ENCODE measurements at regions not wholly inside any gene's neighbourhood (a gene's known extent, or its start where the extent isn't known, plus 50 kb on each side); places are given as distances from the start of the nearest gene placed in this dataset.

DNA sequence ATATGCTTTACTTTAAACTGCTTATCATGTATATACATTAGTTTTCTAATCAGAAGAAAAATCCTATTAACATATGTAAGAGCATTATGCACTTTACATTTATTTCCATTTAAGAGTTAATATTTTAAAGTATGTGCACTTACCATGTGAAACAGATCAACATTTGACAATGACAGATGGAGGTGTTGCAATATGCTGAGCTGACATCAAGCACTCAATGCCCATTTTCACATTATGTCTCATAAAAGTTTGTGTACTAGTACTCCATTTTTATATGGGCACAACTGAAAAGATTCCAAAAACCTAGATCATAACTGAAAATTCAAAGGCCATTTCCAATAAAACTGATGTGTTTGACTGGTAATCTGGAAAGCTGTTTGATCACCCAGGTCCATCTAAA, 420.9 kb upstream of the SOX9 start:
- Histone ChIP-seq H3K27ac (ENCODE audit: insufficient read depth, low read length) (no peak overlapping the region), H3K14ac (replicated peaks; ENCODE audit: low read depth, low read length) (no peak overlapping the region), H3K27me3 (ENCODE audit: control insufficient read depth, insufficient read depth, low read length) (no peaks in the 10 kb centered on the region), H3K9ac (ENCODE audit: low read depth, low read length) (no peak overlapping the region), H3K4me3 (ENCODE audit: insufficient read depth, low read depth, low read length) (no peak overlapping the region), H2AK9ac (replicated peaks; ENCODE audit: low read depth, low read length, poor library complexity) (no peak overlapping the region), H3K23ac (ENCODE audit: low read depth, low read length) (no peak overlapping the region), H2BK5ac (ENCODE audit: low read depth, low read length, poor library complexity, severe bottlenecking) (no peak overlapping the region), H2AFZ (replicated peaks; ENCODE audit: low read length, poor library complexity) (no peak overlapping the region), H4K8ac (ENCODE audit: low read depth in 2 of 2, low read length in 2 of 2) (no peak overlapping the region), H3K18ac (ENCODE audit: low read depth, low read length) (no peak overlapping the region), H4K91ac (ENCODE audit: insufficient read depth, low read depth, low read length) (no peak overlapping the region), H2BK15ac (ENCODE audit: low read depth, low read length) (no peak overlapping the region), H3K9me1 (ENCODE audit: insufficient read depth, low read length) (no peaks in the 10 kb centered on the region; the same call in 1 of the 2 replicates), H3K79me1 (ENCODE audit: low read depth in 1 of 2, low read length in 2 of 2) (no peaks in the 10 kb centered on the region), H3K9me3 (ENCODE audit: control insufficient read depth, insufficient read depth, low read length) (no peaks in the 10 kb centered on the region), H3K4me1 (ENCODE audit: control insufficient read depth, insufficient read depth, low read length) (no peaks in the 10 kb centered on the region), H3K36me3 (ENCODE audit: control insufficient read depth, insufficient read depth, low read length) (no peaks in the 10 kb centered on the region), H3K56ac (ENCODE audit: extremely low read depth, insufficient read depth, low read length) (no peak overlapping the region), H2BK20ac (ENCODE audit: low read depth, low read length) (no peak overlapping the region), H4K20me1 (ENCODE audit: insufficient read depth, low read length) (no peaks in the 10 kb centered on the region), H3K4me2 (ENCODE audit: low read depth, low read length) (no peak overlapping the region), H2AK5ac (ENCODE audit: low read depth, low read length) (no peak overlapping the region), H2BK120ac (ENCODE audit: low read depth, low read length) (no peak overlapping the region), H4K5ac (ENCODE audit: low read depth, low read length) (no peak overlapping the region), H3K4ac (ENCODE audit: low read depth, low read length) (no peak overlapping the region)
- DNase-seq, result no peak
- BruUV-seq (replicated peaks), result no TSS peak
- ATAC-seq (ENCODE audit: low read depth), result no peak
- CTCF ChIA-PET, result no interaction called here
- in situ Hi-C loops (cut with MboI; ENCODE audit: low sequenced_read_pairs) (no loop called here), intact Hi-C loops (cut with micrococcal nuclease) (no loop called here), dilution Hi-C loops (cut with HindIII; ENCODE audit: low sequenced_read_pairs, unreplicated experiment) (no loop called here)
- POLR2A ChIA-PET (ENCODE audit: unreplicated experiment), result no interaction called here
- TF ChIP-seq, protein P1, sequence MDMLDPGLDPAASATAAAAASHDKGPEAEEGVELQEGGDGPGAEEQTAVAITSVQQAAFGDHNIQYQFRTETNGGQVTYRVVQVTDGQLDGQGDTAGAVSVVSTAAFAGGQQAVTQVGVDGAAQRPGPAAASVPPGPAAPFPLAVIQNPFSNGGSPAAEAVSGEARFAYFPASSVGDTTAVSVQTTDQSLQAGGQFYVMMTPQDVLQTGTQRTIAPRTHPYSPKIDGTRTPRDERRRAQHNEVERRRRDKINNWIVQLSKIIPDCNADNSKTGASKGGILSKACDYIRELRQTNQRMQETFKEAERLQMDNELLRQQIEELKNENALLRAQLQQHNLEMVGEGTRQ (IDR thresholded peaks at IDR 0.05; ENCODE audit: low read depth, low read length), result no peak
- peak; percentile 11; the same call in 1 of the 2 replicates for TF ChIP-seq CEBPB (IDR thresholded peaks at IDR 0.05; ENCODE audit: low read depth, low read length)

Measured in IMR-90 (cell line).